ENCODE measurements at regions not wholly inside any gene's neighbourhood (a gene's known extent, or its start where the extent isn't known, plus 50 kb on each side); places are given as distances from the start of the nearest gene placed in this dataset.

DNA sequence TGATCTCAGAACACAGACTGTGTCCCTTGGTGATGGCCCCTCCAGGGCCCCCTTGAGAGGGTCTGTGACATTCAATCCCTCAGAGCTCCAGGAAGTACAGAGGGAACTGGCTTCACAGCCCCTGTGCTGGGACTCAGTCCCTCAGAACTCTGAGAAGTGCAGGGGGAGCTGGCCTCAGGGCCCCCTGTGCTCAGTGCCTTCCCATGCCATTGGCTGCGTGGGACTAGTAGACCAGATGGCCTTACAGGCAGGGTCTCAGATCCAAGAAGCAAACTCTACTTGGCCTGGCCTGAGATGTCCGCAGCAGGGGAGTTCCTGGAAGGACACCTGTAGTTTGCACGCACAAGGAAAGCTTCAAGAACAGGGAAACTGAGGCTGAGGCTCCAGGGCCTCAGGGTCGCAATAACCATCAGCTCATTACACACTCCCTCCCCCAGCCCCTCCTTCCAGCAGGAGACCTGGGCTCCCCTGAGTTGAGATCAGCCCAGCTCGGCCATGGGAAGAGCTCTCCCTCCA lies 138.4 kb downstream of the BRD1 start (continued):
- TF ChIP-seq, protein P1, sequence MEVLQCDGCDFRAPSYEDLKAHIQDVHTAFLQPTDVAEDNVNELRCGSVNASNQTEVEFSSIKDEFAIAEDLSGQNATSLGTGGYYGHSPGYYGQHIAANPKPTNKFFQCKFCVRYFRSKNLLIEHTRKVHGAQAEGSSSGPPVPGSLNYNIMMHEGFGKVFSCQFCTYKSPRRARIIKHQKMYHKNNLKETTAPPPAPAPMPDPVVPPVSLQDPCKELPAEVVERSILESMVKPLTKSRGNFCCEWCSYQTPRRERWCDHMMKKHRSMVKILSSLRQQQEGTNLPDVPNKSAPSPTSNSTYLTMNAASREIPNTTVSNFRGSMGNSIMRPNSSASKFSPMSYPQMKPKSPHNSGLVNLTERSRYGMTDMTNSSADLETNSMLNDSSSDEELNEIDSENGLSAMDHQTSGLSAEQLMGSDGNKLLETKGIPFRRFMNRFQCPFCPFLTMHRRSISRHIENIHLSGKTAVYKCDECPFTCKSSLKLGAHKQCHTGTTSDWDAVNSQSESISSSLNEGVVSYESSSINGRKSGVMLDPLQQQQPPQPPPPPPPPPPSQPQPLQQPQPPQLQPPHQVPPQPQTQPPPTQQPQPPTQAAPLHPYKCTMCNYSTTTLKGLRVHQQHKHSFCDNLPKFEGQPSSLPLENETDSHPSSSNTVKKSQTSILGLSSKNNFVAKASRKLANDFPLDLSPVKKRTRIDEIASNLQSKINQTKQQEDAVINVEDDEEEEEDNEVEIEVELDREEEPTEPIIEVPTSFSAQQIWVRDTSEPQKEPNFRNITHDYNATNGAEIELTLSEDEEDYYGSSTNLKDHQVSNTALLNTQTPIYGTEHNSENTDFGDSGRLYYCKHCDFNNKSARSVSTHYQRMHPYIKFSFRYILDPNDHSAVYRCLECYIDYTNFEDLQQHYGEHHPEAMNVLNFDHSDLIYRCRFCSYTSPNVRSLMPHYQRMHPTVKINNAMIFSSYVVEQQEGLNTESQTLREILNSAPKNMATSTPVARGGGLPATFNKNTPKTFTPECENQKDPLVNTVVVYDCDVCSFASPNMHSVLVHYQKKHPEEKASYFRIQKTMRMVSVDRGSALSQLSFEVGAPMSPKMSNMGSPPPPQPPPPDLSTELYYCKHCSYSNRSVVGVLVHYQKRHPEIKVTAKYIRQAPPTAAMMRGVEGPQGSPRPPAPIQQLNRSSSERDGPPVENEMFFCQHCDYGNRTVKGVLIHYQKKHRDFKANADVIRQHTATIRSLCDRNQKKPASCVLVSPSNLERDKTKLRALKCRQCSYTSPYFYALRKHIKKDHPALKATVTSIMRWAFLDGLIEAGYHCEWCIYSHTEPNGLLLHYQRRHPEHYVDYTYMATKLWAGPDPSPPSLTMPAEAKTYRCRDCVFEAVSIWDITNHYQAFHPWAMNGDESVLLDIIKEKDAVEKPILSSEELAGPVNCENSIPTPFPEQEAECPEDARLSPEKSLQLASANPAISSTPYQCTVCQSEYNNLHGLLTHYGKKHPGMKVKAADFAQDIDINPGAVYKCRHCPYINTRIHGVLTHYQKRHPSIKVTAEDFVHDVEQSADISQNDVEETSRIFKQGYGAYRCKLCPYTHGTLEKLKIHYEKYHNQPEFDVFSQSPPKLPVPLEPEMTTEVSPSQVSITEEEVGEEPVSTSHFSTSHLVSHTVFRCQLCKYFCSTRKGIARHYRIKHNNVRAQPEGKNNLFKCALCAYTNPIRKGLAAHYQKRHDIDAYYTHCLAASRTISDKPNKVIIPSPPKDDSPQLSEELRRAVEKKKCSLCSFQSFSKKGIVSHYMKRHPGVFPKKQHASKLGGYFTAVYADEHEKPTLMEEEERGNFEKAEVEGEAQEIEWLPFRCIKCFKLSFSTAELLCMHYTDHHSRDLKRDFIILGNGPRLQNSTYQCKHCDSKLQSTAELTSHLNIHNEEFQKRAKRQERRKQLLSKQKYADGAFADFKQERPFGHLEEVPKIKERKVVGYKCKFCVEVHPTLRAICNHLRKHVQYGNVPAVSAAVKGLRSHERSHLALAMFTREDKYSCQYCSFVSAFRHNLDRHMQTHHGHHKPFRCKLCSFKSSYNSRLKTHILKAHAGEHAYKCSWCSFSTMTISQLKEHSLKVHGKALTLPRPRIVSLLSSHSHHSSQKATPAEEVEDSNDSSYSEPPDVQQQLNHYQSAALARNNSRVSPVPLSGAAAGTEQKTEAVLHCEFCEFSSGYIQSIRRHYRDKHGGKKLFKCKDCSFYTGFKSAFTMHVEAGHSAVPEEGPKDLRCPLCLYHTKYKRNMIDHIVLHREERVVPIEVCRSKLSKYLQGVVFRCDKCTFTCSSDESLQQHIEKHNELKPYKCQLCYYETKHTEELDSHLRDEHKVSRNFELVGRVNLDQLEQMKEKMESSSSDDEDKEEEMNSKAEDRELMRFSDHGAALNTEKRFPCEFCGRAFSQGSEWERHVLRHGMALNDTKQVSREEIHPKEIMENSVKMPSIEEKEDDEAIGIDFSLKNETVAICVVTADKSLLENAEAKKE (CRISPR knock-in tag; IDR thresholded peaks at IDR 0.05): no peak
- TF ChIP-seq POLR2AphosphoS5 (IDR thresholded peaks at IDR 0.05; ENCODE audit: low read depth): no peak
- TF ChIP-seq ZNF114 (CRISPR knock-in tag; IDR thresholded peaks at IDR 0.05): no peak
- no peak for TF ChIP-seq JUNB (IDR thresholded peaks at IDR 0.05; ENCODE audit: unreplicated experiment)

DNA sequence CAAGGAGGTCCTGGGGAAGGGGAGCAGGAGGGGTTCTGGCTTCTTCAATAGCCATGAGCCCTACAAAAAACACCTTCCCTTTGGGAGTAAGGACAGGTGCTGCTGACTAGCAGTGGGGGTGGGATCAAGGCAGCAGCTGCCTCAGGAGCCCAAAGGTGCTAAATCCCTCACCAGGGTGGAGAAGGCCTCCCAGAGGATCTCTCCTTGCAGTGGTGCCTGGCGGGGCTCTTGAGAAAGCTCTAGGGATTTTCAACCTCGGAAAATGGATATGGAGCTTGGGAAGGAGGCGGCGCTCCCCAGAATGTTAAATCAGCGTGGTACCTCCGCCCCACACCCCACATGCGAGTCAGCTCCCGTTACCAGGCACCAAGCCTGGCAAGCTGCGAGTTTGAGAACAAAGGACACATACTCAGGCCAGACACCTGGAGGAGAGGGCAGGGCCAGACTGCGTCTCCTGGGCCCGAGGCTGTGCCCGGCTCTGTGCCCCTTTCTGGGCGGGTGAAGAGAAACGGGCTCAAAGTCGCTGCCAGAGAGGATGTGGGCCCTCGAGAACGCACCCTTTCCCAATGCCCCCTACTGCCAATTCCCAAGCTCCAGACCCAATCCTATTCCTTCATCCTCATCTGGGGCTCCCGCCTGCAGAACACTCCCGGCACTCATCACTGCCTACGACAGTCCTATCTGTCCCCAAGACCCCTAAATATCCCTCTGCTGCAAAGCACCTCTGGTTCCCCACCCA lies 139.0 kb downstream of the BRD1 start:
- Histone ChIP-seq H4K20me1 (replicated peaks; ENCODE audit: insufficient read depth) (no peaks in the 10 kb centered on the region), H3K4me1 (ENCODE audit: insufficient read depth) (no peaks in the 10 kb centered on the region), H3K9me2 (ENCODE audit: insufficient read depth) (no peaks in the 10 kb centered on the region), H3K36me3 (ENCODE audit: insufficient read depth) (no peaks in the 10 kb centered on the region), H3K79me2 (replicated peaks; ENCODE audit: insufficient read depth) (no peaks in the 10 kb centered on the region), H2AFZ (no peak overlapping the region), H3F3A (replicated peaks; ENCODE audit: low read depth) (no peaks in the 10 kb centered on the region), H3K27ac (ENCODE audit: low read depth) (no peak overlapping the region), H3K4me3 (no peak overlapping the region), H3K4me2 (no peak overlapping the region), H3K27me3 (ENCODE audit: insufficient read depth) (no peaks in the 10 kb centered on the region)
- no peaks in the 10 kb centered on the region for H3K4me1 Mint-ChIP-seq
- peaks cover 20% of the 10 kb centered on the region; the same call in 2 of the 3 replicates for H3K36me3 Mint-ChIP-seq (ENCODE audit: low read depth)
- peaks cover 23% of the 10 kb centered on the region for H3K9me3 Mint-ChIP-seq
- DNase-seq (ENCODE audit: low spot score) (no peak), ATAC-seq (no peak)
- no peak overlapping the region for H3K4me3 Mint-ChIP-seq
- H3K27me3 Mint-ChIP-seq (ENCODE audit: insufficient read depth, low read depth, poor library complexity): peaks cover 4% of the 10 kb centered on the region
- TF ChIP-seq CREB1 (CRISPR knock-in tag; IDR thresholded peaks at IDR 0.05; ENCODE audit: low read depth): no peak
- no peak for TF ChIP-seq NANOG (IDR thresholded peaks at IDR 0.05; ENCODE audit: borderline replicate concordance)
- TF ChIP-seq STAT1 (IDR thresholded peaks at IDR 0.05; ENCODE audit: unreplicated experiment): no peak
- TF ChIP-seq, protein P1 (CRISPR knock-in tag; IDR thresholded peaks at IDR 0.05): no peak
- no peak for TF ChIP-seq ZNF331 (CRISPR knock-in tag; IDR thresholded peaks at IDR 0.05; ENCODE audit: low read depth)
- no peak overlapping the region for H3K27ac Mint-ChIP-seq

Data from GM23338 (cell line).